ENCODE measurements at regions not wholly inside any gene's neighbourhood (a gene's known extent, or its start where the extent isn't known, plus 50 kb on each side); places are given as distances from the start of the nearest gene placed in this dataset.

DNA sequence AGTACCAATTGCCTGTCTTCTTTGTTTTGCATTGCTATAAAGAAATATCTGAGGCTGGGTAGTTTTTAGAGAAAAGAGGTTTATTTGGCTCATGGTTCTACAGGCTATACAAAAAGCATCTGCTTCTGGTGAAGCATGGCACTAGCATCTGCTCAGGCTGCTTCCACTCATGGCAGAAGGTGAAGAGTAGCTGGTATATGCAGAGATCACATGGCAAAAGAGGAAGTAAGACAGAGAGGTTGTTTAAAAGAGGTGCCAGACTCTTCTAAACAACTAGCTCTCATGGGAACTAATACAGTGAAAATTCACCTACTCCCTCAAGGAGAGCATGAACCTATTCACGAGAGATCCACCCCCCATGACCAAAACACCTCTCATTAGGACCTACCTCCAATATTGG lies 56.7 kb upstream of the GUCA2B start:
- peak in 2 of 4 experiments; percentile 5 to 7 for DNase-seq

DNA sequence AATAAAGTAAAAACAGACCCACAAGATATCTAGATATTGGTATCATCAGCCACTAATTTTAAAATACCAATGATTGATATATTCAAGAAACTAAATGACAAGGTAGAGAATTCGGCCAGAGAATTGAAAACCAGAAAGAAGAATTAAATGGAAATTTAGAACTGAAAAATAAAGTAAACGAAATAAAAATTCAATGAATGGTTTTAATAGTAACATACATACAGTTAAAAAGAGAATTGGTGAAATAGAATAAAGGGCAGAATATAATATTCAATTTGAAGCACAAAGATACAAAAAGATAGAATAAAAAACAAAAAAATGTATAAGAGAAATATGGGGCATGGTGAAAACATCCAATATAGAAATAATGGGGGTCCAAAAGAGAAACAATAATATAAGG lies 64.0 kb upstream of the GUCA2B start:
- no peak for DNase-seq

- DNase-seq: no peak
These were observed 67.1 kb upstream of the GUCA2B start for GRCh38 chr1:42086146-42086545.

DNA sequence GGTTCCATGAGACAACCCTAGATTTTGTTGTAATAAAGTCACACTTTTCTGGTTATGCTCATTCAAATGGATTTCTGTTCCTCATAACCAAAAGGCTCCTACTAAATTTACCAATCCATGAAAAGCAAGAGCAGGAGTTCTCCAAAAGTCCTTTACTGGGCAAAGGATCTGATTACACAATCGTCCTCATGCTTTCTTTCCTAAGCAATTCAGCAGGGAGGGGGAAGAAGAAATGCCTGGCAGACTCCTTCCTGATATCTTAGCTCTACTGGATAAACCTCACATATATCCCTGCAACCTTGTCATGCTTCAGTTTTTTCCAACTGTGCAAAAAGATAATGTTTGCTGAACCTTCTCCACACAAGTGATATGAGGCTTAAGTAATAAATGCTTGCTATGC lies 67.6 kb upstream of the GUCA2B start:
- DNase-seq: peak; percentile 41 to 65 (median 58)

- DNase-seq: no peak
These were observed 71.7 kb upstream of the GUCA2B start for GRCh38 chr1:42081475-42081874.

GRCh38 chr1:42075179-42075578 lies 78.0 kb upstream of the GUCA2B start:
- no peak for DNase-seq

GRCh38 chr1:42070996-42071395 lies 82.2 kb upstream of the GUCA2B start:
- no peak for DNase-seq

GRCh38 chr1:42057800-42058199 lies 95.4 kb upstream of the GUCA2B start:
- no peak for DNase-seq

DNA sequence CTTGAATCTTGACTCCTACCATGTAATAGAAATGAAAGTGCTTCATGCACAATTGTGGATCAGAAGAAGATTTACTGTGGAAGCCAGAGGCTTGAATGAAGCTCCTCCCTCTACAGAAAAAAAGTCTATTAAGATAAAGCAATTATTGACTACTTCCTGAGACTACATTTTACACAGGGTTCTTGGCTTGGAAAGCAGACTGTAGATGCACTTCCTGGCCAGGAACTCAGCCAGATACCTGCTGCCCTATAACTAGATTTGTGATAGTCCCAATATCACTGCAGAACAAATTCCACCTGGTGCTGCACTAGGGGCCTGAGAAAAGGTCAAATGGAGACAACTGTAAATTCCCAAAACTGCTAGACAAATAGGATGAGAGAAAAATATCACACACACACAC lies 96.8 kb upstream of the GUCA2B start:
- DNase-seq: no peak

- no peak for DNase-seq
These were observed 98.1 kb upstream of the GUCA2B start for GRCh38 chr1:42055061-42055460.

DNA sequence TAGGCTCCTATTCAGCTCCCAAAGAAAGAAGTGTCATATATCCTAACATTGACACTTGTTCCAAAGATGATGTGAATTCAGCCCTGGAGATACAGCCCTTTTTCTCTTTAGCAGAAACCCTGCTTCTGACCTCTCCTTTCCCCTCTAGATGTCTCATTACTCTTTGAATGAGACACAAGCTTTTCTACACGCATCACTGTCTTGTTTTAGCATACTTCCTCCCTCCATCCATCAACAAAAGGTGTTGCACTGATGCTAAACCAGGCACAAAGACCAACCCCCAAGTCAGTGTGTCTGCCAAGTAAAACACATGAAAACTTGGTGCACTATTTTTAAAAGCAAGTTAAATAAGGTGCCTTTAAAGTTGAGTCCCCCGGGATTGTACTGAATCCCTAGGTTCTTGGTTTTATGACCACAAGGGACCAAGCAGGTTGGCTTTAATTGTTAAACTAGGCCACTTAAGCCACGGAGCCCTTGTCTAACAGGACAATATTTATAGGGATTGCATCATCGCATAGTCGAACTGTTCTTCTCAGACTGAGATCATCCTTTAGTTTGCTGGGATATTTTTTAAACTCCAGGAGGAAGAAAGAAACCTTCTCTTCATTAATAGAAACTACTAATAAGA lies 101.0 kb upstream of the GUCA2B start:
- DNase-seq: no peak

DNA sequence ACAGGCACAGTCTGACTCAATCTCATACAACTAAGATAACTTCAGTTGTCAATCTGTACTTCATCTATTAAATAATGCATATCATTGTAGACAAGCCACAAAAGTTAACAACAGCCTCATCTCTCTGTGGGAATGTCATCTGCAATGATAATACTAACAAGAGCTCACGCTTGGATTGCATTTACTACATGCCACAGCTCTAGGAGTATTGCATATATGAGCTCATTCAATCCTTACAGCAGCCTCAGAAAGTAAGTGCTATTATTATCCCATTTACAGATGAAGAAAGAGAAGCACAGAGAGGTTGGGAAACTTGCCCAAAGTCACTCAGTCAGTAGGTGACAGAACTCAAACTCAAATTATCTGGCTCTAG lies 105.7 kb upstream of the GUCA2B start:
- no peak for DNase-seq

DNA sequence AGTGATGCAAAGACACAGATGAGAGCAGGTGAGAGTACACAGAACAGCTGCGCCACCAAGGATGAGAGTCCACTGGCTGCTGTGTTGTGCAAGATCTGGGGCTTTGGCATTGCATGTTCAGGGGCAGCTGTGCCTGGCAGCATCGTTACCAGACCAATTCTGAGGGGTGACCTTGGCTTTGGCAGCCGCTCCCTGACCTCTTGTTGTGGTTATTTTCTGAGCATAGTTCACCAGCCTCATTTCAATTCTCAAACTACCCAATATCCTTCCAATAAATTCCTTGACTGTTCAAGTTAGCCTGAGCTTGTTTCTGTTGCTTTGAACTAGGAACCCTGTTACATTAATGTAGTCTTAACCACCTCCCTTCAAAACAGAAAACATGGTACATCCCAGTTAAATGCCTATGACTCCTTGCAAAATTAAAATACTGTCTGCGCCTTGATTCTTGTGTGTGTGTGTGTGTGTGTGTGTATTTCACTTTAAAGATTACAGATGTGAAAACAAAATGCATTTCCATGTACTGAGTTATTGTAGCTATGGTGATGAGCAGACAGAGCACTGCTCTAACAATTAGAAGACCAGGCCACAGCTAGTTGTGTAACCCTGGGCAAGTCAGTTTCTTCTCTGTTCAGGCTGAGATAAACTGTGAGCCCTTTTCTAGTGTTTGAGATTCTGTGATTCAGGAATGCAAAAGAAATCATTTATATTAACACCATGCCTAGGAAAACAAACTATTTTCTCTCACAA lies 106.3 kb upstream of the GUCA2B start:
- no peak for DNase-seq

DNA sequence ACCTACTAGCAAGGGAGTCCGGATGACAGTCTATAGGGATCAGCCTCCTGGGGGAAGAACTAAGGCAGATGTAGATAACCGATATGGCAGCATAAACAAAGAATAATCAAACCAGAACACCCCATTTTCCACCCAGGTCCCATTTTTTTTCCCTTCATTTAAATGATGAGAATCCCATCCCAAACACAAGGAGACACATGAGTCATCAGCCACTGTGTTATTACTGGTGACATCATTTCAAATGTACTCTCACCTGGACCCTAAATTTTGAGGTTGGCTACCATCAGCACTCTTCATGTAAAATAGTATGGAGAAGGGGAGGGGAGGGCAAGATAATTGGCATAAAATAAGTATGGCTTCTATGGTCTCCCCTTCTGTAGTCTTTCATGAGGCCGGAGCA lies 108.9 kb upstream of the GUCA2B start:
- no peak for DNase-seq

DNA sequence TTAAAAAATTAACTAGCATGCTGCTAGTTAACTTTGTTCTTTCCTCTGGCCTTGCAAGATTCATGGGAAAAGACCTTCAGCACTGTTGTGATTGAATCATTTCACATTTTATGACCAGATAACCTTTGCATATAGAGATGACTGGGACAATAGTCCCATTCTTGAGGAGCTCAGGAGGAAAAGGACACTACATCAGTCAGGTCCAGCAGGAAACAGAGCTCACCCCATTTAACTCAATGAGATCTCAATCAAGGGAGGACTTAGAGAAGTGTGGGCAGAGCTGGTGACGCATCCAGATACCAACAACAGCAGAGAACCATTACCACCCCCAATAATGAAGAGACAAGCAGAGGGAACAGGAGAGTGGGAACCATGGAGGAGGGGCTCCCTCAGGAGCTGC lies 109.4 kb upstream of the GUCA2B start:
- no peak for DNase-seq

GRCh38 chr1:42043182-42043581 lies 110.0 kb upstream of the GUCA2B start:
- no peak for DNase-seq

DNA sequence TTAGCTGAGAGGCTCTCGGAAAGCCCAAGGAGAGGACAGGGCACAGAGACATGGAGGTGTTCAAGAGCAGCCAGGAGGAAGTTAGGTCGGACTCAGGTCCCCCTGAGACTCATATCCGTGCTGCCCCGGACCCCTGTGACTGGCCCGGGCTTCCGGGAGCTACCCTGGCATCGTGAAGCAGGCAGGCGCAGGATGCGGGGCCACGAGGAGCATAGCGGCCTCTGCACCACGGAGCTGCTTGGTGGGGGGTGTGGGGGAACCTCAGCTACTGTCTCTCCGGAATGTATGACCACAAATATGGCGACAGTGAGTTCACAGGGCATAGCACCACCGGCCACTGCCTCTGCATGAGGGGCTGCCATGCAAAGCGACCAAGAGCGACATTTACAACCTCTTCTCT lies 112.2 kb upstream of the GUCA2B start:
- no peak for DNase-seq

DNA sequence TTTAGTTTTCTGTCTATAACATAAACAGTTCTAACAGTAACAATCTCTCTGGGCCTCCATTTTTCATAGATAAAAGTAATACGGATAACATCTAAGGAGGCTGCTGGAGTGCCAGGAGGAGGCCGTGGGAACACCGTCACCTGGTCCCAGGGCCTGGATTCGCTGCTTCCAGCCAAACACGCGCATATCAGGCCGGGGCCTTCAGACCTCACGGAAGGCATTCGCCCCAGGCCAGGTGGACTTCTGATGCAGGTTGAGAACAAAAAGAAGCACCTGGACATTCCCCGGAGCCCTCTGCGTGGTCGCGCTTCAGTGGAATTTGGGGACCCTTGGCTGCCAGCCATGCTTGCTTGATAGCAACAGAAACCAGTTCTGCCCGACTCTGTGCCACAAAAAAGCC lies 113.1 kb upstream of the GUCA2B start:
- DNase-seq: no peak

DNA sequence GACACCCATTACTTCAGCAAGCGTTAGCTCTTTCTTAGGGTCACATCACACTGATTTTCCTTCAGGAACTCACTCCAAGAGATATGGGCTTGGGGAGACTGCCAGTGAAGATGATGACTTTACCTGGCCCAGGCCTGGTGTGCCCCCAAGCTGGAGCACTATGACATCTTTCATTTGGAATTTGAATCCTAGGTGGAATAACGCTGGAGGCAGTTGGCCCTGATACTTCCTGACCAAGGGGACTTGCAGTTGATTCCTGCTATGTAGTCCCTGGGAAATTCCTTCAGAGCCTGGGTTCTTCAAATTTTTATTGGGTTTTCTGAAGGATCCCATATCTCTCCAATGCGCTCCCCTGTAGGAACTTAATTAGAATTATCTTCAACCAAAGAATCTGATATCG lies 114.9 kb upstream of the GUCA2B start:
- DNase-seq: no peak

DNA sequence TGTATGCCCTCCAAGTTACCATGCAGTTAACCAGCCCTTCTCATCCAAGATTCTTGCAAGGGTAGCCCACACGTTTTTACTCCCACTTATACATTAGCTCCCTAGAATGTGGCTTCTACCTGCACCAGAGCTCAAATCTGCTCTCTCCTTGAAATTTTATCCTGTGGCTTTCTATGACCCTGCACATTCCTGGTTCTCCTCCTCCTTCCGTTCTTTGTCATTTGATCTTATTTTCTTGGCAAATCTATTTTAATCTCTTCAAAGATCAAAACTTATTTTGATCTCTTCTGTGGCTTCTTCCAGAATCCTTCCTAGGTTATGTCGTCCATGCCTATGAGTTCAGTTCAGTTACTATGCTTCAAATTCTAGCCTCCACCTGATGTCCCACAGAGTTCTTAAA lies 115.6 kb upstream of the GUCA2B start:
- DNase-seq: no peak

GRCh38 chr1:42037161-42037560 lies 116.0 kb upstream of the GUCA2B start:
- DNase-seq: no peak

- peak; percentile 96 to 99 (median 98) for DNase-seq
These were observed 117.2 kb upstream of the GUCA2B start for GRCh38 chr1:42035830-42036604.

DNA sequence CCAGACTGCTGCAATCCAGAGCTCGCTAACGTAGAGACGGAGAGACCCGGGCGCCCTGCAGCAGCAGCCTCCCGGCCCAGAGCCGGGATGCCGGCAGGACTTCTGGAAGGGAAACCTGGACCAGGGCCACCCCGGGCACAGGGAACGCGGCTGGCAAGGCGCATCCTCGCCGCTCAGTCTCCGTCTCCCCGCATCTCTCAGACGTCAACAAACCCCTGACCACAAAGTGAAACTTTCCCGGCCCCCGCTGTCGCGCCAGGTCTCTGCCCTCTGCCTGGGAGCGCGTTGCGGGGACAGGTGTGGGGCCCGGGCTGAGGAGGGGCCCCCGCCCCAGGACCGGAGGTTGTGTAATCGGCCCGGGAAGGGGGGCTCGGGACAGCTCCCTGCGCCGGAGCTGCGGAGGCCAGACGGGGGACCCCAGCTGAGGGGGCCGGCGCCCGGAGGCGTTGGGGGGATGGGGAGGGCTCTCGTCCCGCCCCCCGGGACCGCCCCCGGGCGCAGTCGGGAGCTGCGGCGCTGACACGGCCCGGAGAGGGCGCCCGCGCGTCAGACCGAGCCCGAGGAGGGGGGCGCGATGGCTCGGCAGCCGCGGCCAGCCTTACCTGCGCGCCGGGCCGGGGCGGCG lies 116.6 kb upstream of the HIVEP3 start:
- DNase-seq: peak; percentile 2 to 31 (median 14)
